Liver (tissue), 3 donors: ENCODE measurements at regions not wholly inside any gene's neighbourhood (a gene's known extent, or its start where the extent isn't known, plus 50 kb on each side); places are given as distances from the start of the nearest gene placed in this dataset.

Experiments used
- CTCF ChIP-seq: fragments of 150-350 bp; IDR thresholded peaks from 2 replicates; pipeline ENCODE4 v1.5.1; 2017; ENCODE audit warnings: improper control_type of control experiment, low read depth, low read length; ENCODE audit not compliant: missing input control
- GABPA ChIP-seq, 2 donors: IDR thresholded peaks in 1 of 2; conservative IDR thresholded peaks in 1 of 2; 2 replicates each; pipeline ENCODE4 v1.6.1; 2016; ENCODE audit warnings: antibody characterized with exemption in 2 of 2, mild to moderate bottlenecking in 1 of 2, moderate library complexity in 1 of 2
- JUND ChIP-seq, 2 donors: IDR thresholded peaks; 2 replicates each; pipeline ENCODE4 v1.6.1; 2016; ENCODE audit warnings: antibody characterized with exemption in 2 of 2
- MAX ChIP-seq: IDR thresholded peaks from 2 replicates; pipeline ENCODE4 v1.6.1; 2016; ENCODE audit warnings: antibody characterized with exemption
- RAD21 ChIP-seq, 2 donors: IDR thresholded peaks; 2 replicates each; pipeline ENCODE4 v1.6.1; 2016; ENCODE audit warnings: antibody characterized with exemption in 2 of 2, mild to moderate bottlenecking in 2 of 2
- REST ChIP-seq: IDR thresholded peaks from 2 replicates; pipeline ENCODE4 v1.6.1; 2016; ENCODE audit warnings: antibody characterized with exemption, mild to moderate bottlenecking
- donor health status: healthy.
- donor health status: healthy.

GRCh38 chr4:137267024-137267423 lies 265.3 kb downstream of the PCDH18 start:
- TF ChIP-seq RAD21 (IDR thresholded peaks at IDR 0.05) (no peak), CTCF (no peak), GABPA (IDR thresholded peaks at IDR 0.05 in 1 of 2, conservative IDR thresholded peaks at IDR 0.05 in 1 of 2) (no peak), MAX (no peak), REST (no peak), JUND (IDR thresholded peaks at IDR 0.05) (no peak)
